Renal pelvis (tissue), 1 donor: ENCODE measurements at regions not wholly inside any gene's neighbourhood (a gene's known extent, or its start where the extent isn't known, plus 50 kb on each side); places are given as distances from the start of the nearest gene placed in this dataset.

Source experiments
- DNase-seq: peaks from one replicate; pipeline ENCODE4 v3.0.0-alpha.2; 2013

- no peak for DNase-seq
Measured at GRCh38 chr7:50209461-50210135, 94.9 kb upstream of the IKZF1 start.

- no peak for DNase-seq
Measured at GRCh38 chr7:50208378-50208982, 96.0 kb upstream of the IKZF1 start.

- DNase-seq: no peak
Measured at GRCh38 chr7:50207686-50208255, 96.7 kb upstream of the IKZF1 start.

GRCh38 chr7:50207251-50207564, 97.3 kb upstream of the IKZF1 start:
- DNase-seq: no peak

- DNase-seq: no peak
Measured at GRCh38 chr7:50206453-50207250, 97.9 kb upstream of the IKZF1 start.

GRCh38 chr7:50205011-50205410, 99.5 kb upstream of the IKZF1 start:
- no peak for DNase-seq

- no peak for DNase-seq
Measured at GRCh38 chr7:50204581-50204980, 99.9 kb upstream of the IKZF1 start.

GRCh38 chr7:50203521-50203920, 101.0 kb upstream of the IKZF1 start:
- no peak for DNase-seq

GRCh38 chr7:50202052-50202555, 102.4 kb upstream of the IKZF1 start:
- DNase-seq: no peak

- no peak for DNase-seq
Measured at GRCh38 chr7:50199824-50200223, 104.7 kb upstream of the IKZF1 start.

- no peak for DNase-seq
Measured at GRCh38 chr7:50197549-50197948, 104.5 kb upstream of the ZPBP start.

- DNase-seq: no peak
Measured at GRCh38 chr7:50196719-50197118, 103.7 kb upstream of the ZPBP start.

- DNase-seq: no peak
Measured at GRCh38 chr7:50190776-50191175, 97.7 kb upstream of the ZPBP start.

GRCh38 chr7:50189371-50189770, 96.3 kb upstream of the ZPBP start:
- no peak for DNase-seq

GRCh38 chr7:50185951-50186682, 93.1 kb upstream of the ZPBP start:
- no peak for DNase-seq

GRCh38 chr7:50185208-50185607, 92.2 kb upstream of the ZPBP start:
- no peak for DNase-seq

GRCh38 chr7:50184271-50184990, 91.4 kb upstream of the ZPBP start:
- DNase-seq: no peak

GRCh38 chr7:50182759-50183158, 89.7 kb upstream of the ZPBP start:
- no peak for DNase-seq

GRCh38 chr7:50181081-50181480, 88.0 kb upstream of the ZPBP start:
- no peak for DNase-seq

- no peak for DNase-seq
Measured at GRCh38 chr7:50178166-50178565, 85.1 kb upstream of the ZPBP start.

- no peak for DNase-seq
Measured at GRCh38 chr7:50174948-50175347, 81.9 kb upstream of the ZPBP start.
